GM21786 (cell line): ENCODE measurements at regions not wholly inside any gene's neighbourhood (a gene's known extent, or its start where the extent isn't known, plus 50 kb on each side); places are given as distances from the start of the nearest gene placed in this dataset.
"Not testable (repeated sequence)": the region's sequence is repeated elsewhere in the genome, so short reads cannot be mapped to it uniquely, and the experiment has no call there.

Source experiments
- ATAC-seq: cut with Tn5 transposase; IDR thresholded peaks from one replicate; pipeline ENCODE4 v1.9.1; 2021; ENCODE audit not compliant: unreplicated experiment

GRCh38 chr7:4319280-4319679, 362.8 kb upstream of the FOXK1 start:
- no peak for ATAC-seq

DNA sequence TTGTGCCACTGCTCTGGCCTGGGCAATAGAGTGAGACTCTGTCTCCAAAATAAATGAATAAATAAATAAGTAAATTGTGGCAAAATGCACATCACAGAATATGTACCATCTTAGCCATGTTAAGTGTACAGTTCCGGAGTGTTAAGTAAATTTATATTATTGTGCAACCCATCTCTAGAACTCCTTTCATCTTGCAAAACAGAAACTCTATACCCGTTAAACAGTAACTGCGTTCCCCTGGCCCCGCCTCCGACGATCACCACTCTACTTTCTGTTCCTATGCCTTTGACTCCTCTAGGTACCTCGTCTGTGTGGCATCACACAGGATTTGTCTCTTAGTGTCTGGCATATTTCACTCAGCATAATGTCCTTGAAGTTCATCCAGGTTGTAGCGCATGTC, 356.4 kb upstream of the FOXK1 start:
- no peak for ATAC-seq

- no peak for ATAC-seq
These were observed 350.4 kb upstream of the FOXK1 start for GRCh38 chr7:4331711-4332110.

- no peak for ATAC-seq
These were observed 343.5 kb upstream of the FOXK1 start for GRCh38 chr7:4338556-4338955.

GRCh38 chr7:4343272-4344247, 338.5 kb upstream of the FOXK1 start:
- no peak for ATAC-seq

GRCh38 chr7:4345004-4345403, 337.1 kb upstream of the FOXK1 start:
- no peak for ATAC-seq

- no peak for ATAC-seq
These were observed 330.0 kb upstream of the FOXK1 start for GRCh38 chr7:4352069-4352468.

DNA sequence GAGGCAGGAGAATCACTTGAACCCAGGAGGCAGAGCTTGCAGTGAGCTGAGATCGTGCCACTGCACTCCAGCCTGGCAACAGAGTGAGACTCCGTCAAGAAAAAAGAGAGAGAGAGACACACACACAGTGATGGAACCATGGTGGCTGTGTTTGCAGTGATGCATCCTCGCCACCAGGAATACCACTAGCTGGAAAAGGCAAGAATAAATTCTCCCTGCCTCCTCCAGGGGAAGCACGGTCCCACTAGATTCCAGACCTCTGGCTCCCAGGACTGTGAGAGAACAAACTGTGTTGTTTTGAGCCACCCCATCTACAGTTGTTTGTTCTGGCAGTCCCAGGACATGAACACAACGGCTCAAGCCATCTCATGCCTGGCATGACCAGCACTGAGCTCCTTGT, 320.3 kb upstream of the FOXK1 start:
- ATAC-seq = no peak

DNA sequence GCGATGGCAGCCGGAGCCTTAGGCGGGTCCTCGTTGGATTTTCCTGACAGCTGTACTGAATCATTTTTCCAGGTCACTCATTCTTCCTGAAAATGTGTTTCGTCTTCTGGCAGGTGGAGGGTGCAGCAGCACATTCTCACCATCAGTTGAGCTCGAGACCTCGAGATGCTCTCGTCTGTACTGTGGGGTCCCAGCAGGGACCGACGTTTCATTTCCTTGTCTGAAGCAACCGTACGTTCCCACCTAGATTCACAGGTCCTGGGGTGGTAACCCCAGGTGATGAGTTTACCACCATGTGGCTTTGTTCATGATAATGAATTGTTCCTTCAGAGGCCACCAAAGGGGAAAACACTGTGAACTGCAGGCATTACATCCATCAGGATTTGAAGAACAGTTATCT, 298.5 kb upstream of the FOXK1 start:
- no peak for ATAC-seq

GRCh38 chr7:4386190-4386589, 295.9 kb upstream of the FOXK1 start:
- ATAC-seq = no peak

GRCh38 chr7:4391103-4391502, 291.0 kb upstream of the FOXK1 start:
- ATAC-seq = not testable (repeated sequence)

GRCh38 chr7:4394736-4395135, 287.4 kb upstream of the FOXK1 start:
- no peak for ATAC-seq

- ATAC-seq = no peak
These were observed 283.0 kb upstream of the FOXK1 start for GRCh38 chr7:4399121-4399520.

DNA sequence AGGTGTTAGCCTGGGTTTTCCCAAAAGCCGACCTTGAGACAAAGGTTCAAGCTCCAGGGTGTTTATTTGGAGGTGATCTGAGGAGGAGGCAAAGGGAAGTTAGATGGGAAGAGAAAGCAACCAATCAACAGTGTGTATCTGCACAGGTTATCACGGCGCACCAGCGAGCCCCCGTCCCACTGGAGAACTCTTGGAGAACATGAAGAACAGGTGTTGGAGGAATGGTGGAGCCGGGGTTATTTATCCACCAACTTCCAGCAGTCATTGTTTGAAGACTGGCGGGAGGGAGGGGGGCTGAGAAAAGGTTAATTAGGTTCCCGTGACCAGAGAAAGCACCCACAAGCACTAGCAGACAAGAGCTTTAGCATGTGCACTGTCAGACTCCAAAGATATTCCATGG, 282.5 kb upstream of the FOXK1 start:
- no peak for ATAC-seq

DNA sequence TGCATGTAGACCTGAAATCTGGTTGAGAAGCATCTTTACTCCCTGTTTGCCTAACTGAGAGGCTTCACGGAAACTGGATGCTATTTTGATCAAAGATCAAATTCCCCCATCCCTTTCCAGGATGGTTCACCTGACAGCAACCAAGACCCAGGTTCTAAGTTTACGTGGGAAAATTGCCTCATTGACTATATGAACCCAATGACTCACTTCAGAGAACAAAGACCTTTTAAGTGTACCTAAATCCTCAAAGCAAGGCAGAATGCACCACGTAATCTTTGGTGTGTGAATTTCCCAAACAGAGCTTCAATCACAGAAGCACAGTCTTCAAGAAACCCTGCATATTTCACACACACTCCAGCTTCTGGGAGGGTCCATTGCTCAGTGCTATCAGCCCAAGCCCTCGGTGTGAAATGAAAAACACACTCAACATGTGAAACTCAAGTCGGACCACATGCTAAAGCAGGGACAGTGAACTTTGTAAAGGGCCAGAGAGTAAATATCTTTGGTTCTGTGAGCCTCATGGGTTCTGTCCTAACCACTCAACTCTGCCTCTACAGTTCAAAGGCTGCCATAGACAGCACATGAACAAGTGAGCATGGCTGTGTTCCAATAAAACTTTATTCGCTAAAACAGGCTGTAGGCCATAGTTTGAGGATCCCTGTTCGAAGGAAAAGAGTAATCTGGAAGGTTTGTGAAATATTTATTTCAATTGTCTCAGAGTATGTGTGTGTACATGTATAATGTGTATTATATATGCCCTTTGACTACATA, 275.6 kb upstream of the FOXK1 start:
- no peak for ATAC-seq

- no peak for ATAC-seq
These were observed 272.1 kb upstream of the FOXK1 start for GRCh38 chr7:4409946-4410345.

GRCh38 chr7:4416396-4417056, 265.6 kb upstream of the FOXK1 start:
- ATAC-seq = no peak

DNA sequence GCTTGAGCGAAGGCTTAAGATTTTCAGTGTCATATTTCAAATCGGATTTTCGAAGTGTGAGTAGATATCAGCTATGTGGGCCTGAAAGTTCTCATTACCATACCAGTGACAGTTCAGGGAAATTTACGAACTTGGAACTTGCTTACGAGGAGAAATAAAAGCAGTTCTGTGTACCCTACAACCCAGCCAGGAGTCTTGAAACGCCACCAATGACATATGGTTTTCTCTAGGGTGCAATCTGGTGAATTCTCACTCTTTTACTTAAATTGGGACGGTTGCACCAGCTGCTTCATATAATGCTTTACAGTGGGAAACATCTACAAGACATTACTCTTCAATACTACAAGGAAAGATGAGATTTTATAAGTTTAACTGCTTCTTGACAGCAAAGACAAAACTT, 253.6 kb upstream of the FOXK1 start:
- ATAC-seq = no peak

DNA sequence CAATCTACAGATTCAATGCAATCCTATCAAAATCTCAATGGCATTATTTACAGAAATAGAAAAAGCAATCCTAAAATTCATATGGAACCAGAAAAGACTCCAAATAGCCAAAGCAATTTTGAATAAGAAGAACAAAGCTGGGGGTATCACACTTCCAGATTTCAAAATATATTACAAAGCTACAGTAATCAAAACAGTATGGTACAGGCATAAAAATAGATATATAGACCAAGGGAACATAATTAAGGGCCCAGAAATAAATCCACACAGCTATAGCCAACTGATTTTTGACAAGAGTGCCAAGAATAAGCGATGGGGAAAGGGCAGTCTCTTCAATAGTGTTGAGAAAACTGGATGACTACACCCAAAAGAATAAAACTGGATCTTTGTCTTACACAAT, 251.9 kb upstream of the FOXK1 start:
- ATAC-seq = no peak

DNA sequence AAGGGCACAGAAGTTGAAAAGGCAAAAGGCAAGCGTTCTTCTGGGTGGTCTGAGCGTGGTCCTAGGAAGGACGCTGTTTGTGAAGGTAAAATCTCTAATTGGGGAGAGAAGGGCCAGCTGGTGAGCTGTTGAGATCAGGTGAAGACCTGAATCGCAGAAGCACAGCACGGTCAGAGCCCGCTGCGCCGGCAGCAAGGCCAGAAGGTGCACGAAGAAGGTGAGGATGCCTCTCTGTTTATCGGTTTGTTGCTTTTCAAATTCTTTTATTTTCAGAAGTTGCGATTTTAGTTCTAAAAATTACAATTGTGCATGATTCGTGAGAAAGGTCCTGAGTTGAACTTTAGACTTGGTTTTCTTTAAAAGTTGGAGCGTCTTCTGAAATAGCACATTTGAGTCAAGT, 247.8 kb upstream of the FOXK1 start:
- no peak for ATAC-seq

DNA sequence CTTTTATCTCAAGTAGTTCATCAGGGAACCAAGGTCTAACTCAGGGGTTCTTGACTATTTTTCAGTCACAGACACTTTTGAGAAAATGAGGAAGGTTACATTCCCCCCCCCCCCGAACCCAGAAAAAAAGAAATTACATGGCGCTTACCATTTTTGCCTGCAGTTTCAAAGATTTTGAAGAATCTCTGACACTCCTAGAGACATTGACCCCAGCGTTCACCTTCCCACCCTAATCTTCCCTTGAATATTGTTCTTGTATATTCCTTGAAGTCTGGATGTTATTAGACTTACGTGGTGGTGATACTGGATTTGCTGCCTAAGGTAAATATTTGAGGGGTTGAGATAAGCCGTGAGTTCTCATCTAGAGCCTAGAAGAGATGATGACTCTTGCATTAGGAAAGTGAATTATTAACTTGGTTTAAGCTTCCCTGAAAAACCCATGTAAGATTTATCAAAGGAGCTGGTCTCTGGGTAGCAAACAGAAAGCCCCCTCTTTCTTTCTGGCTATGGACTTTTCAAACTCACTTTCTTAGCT, 245.7 kb upstream of the FOXK1 start:
- no peak for ATAC-seq
